GM12878 (cell line): ENCODE measurements at regions not wholly inside any gene's neighbourhood (a gene's known extent, or its start where the extent isn't known, plus 50 kb on each side); places are given as distances from the start of the nearest gene placed in this dataset.

Experiments
- CTCF ChIP-seq, 3 experiments: IDR thresholded peaks in 2 of 3; conservative IDR thresholded peaks in 1 of 3; 2 replicates each; pipeline ENCODE4 v1.5.1; 2011; ENCODE audit warnings: low read depth in 3 of 3, low read length in 3 of 3, mild to moderate bottlenecking in 3 of 3, control low read depth in 2 of 3, moderate library complexity in 2 of 3, inconsistent platforms in 1 of 3, mixed read lengths in 1 of 3; ENCODE audit not compliant: control insufficient read depth in 2 of 3, insufficient read depth in 1 of 3; ENCODE audit errors: extremely low read depth in 1 of 3
- NFIC ChIP-seq: IDR thresholded peaks from 2 replicates; pipeline ENCODE4 v1.6.1; 2012; ENCODE audit warnings: low read depth, mild to moderate bottlenecking, inconsistent platforms, low read length, moderate library complexity

GRCh38 chr14:49993565-49993964 lies 100.7 kb downstream of the ARF6 start:
- no peak for TF ChIP-seq NFIC
- TF ChIP-seq CTCF (IDR thresholded peaks at IDR 0.05 in 2 of 3, conservative IDR thresholded peaks at IDR 0.05 in 1 of 3; ENCODE audit: control insufficient read depth in 2 of 3, extremely low read depth in 1 of 3, insufficient read depth in 1 of 3, low read depth in 3 of 3, low read length in 3 of 3), result no peak
